Thyroid gland (tissue), 4 donors: ENCODE measurements at regions not wholly inside any gene's neighbourhood (a gene's known extent, or its start where the extent isn't known, plus 50 kb on each side); places are given as distances from the start of the nearest gene placed in this dataset.
"Not testable (repeated sequence)": the region's sequence is repeated elsewhere in the genome, so short reads cannot be mapped to it uniquely, and the experiment has no call there.

Experiments used
- DNase-seq, 2 donors: peaks; one replicate each; pipeline ENCODE4 v3.0.0-alpha.2; 2019
- H3K27ac ChIP-seq, 3 donors: fragments of 200-600 bp; sonication (generic); 1 replicate in 2 of 3; 2 replicates in 1 of 3; pipeline ENCODE4 v1.5.1; 2016 to 2019; ENCODE audit warnings: mild to moderate bottlenecking in 1 of 3, moderate library complexity in 1 of 3
- H3K27me3 ChIP-seq: fragments of 200-600 bp; sonication (generic); one replicate; pipeline ENCODE4 v1.5.1; 2019
- H3K36me3 ChIP-seq, 2 donors: fragments of 200-600 bp; sonication (generic); one replicate each; pipeline ENCODE4 v1.5.1; 2016 to 2019
- H3K4me1 ChIP-seq, 2 donors: fragments of 200-600 bp; sonication (generic); one replicate each; pipeline ENCODE4 v1.5.1; 2017 to 2019
- H3K4me3 ChIP-seq, 3 donors: fragments of 200-600 bp; sonication (generic); replicated peaks in 1 of 3; 1 replicate in 2 of 3; 2 replicates in 1 of 3; pipeline ENCODE4 v1.5.1; 2016; ENCODE audit warnings: mild to moderate bottlenecking in 1 of 3
- H3K9me3 ChIP-seq: fragments of 200-600 bp; sonication (generic); one replicate; pipeline ENCODE4 v1.5.1; 2017
- POLR2A ChIP-seq, 2 donors: fragments of 450-650 bp; IDR thresholded peaks; one replicate each; pipeline ENCODE4 v1.6.1; 2017; ENCODE audit warnings: antibody characterized with exemption in 2 of 2, mild to moderate bottlenecking in 2 of 2, moderate library complexity in 1 of 2
- WGBS, 2 donors: methylation state at CpG; one replicate each; pipeline ENCODE4 v1.1.5; 2017; 5-methylcytosine and 5-hydroxymethylcytosine counted together
- intact Hi-C: fragments of 100-400 bp; cut with DNase I; formaldehyde crosslinking; loops from one replicate; pipeline ENCODE4 v1.15.1; 2023
- TF ChIP-seq, protein P1 (sequence below), 6 experiments: fragments of 200-600 bp in 3 of 6; fragments of 450-650 bp in 3 of 6; sonication (generic) in 3 of 6; IDR thresholded peaks; one replicate each; pipeline ENCODE4 v1.5.1; 2016 to 2019; ENCODE audit warnings: antibody characterized with exemption in 6 of 6, mild to moderate bottlenecking in 2 of 6, inconsistent platforms in 1 of 6, moderate library complexity in 1 of 6

GRCh38 chr5:135171336-135171735, 137.3 kb upstream of the PITX1 start:
- 96 to 100% methylated on average over 1 of the region's 1 CpG for WGBS, 2 donors
- H3K27me3 ChIP-seq: no peaks in the 10 kb centered on the region
- TF ChIP-seq POLR2A (IDR thresholded peaks at IDR 0.05): no peak
- TF ChIP-seq, protein P1, sequence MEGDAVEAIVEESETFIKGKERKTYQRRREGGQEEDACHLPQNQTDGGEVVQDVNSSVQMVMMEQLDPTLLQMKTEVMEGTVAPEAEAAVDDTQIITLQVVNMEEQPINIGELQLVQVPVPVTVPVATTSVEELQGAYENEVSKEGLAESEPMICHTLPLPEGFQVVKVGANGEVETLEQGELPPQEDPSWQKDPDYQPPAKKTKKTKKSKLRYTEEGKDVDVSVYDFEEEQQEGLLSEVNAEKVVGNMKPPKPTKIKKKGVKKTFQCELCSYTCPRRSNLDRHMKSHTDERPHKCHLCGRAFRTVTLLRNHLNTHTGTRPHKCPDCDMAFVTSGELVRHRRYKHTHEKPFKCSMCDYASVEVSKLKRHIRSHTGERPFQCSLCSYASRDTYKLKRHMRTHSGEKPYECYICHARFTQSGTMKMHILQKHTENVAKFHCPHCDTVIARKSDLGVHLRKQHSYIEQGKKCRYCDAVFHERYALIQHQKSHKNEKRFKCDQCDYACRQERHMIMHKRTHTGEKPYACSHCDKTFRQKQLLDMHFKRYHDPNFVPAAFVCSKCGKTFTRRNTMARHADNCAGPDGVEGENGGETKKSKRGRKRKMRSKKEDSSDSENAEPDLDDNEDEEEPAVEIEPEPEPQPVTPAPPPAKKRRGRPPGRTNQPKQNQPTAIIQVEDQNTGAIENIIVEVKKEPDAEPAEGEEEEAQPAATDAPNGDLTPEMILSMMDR (IDR thresholded peaks at IDR 0.05): no peak
- DNase-seq: no peak
- H3K4me3 ChIP-seq: no peak overlapping the region
- H3K27ac ChIP-seq: no peak overlapping the region
- intact Hi-C loops: no loop called here
- H3K36me3 ChIP-seq: no peaks in the 10 kb centered on the region
- no peaks in the 10 kb centered on the region for H3K9me3 ChIP-seq
- H3K4me1 ChIP-seq: no peaks in the 10 kb centered on the region

DNA sequence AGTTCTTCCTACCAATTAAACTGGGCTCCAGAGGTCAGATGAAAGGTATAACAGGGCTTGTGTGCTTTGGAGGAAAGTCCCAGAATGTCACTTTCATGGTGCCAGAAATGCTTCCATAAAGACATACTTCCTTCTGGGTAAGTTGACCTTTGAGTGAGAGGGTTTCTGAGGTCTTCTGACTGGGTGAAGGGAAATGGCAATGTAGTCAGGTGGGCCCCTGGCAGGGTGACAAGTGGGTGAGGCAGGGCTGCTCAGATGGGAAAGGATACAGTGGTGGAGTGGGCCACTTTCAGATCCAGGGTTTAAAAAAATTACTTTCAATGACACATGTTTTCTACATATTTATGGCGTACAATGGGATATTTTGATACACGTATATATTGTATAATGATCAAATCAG, 136.5 kb upstream of the PITX1 start:
- WGBS, 2 donors: 93 to 94% methylated on average over 2 of the region's 2 CpGs
- intact Hi-C loops: no loop called here
- Histone ChIP-seq H3K27me3 (no peaks in the 10 kb centered on the region), H3K9me3 (no peaks in the 10 kb centered on the region), H3K4me3 (no peak overlapping the region), H3K36me3 (no peaks in the 10 kb centered on the region), H3K27ac (no peak overlapping the region), H3K4me1 (no peaks in the 10 kb centered on the region)
- TF ChIP-seq, protein P1 (IDR thresholded peaks at IDR 0.05): no peak
- no peak for TF ChIP-seq POLR2A (IDR thresholded peaks at IDR 0.05)
- DNase-seq: no peak

DNA sequence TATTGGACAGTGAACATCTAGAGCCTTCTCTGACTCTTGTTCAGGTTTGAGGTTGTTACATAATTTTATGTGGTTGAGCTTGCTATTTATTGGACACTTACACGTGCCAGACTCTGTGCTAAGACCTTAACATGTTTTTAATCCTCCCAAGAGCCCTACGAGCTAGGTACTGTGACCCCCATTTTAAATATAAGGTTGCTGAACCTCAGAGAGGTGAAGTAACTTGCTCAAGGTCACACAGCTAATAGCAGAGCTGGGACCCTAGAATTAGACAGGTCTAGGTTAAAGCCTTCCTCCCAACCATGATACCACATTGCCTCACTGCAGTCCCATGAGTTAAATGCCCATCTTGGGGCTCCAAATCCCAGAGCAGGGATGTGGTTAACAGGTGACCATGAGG, 135.7 kb upstream of the PITX1 start:
- H3K9me3 ChIP-seq: no peaks in the 10 kb centered on the region
- intact Hi-C loops: no loop called here
- H3K4me1 ChIP-seq: no peaks in the 10 kb centered on the region
- H3K4me3 ChIP-seq: no peak overlapping the region
- H3K27me3 ChIP-seq: no peaks in the 10 kb centered on the region
- no peak for DNase-seq
- no peaks in the 10 kb centered on the region for H3K36me3 ChIP-seq
- no peak for TF ChIP-seq POLR2A (IDR thresholded peaks at IDR 0.05)
- H3K27ac ChIP-seq: no peak overlapping the region
- 63 to 68% methylated on average over 2 of the region's 2 CpGs for WGBS, 2 donors

DNA sequence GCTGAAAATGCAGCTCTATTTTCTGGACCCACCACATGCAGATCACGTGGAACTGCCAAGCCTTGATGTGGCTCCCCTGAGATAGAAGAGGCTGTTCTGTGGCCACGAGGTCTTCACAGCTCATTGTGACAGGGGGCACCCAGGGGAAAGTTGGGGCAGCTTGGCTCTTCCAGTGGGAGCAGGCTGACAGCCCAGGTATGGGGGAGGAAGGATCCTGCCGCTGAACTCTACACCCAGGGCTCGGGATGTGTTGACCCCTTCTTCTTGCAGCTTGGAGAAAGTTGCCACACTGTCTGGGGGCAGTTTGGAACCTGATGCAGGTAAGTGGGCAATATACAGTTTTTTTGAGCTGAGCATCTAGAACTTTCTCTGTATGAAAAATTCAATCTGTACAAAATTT, 133.6 kb upstream of the PITX1 start:
- 69 to 71% methylated on average over 3 to 4 of the region's 4 CpGs for WGBS, 2 donors
- Histone ChIP-seq H3K27me3 (no peaks in the 10 kb centered on the region), H3K27ac (no peak overlapping the region), H3K4me1 (no peaks in the 10 kb centered on the region), H3K9me3 (no peaks in the 10 kb centered on the region), H3K4me3 (no peak overlapping the region), H3K36me3 (no peaks in the 10 kb centered on the region)
- DNase-seq: no peak
- intact Hi-C loops: no loop called here
- no peak for TF ChIP-seq POLR2A (IDR thresholded peaks at IDR 0.05)
- TF ChIP-seq, protein P1 (IDR thresholded peaks at IDR 0.05): no peak

GRCh38 chr5:135164873-135165614, 131.0 kb upstream of the PITX1 start:
- intact Hi-C loops, DNase-seq, H3K4me1 ChIP-seq, H3K27ac ChIP-seq, H3K27me3 ChIP-seq, H3K9me3 ChIP-seq, H3K4me3 ChIP-seq, H3K36me3 ChIP-seq: not testable (repeated sequence)
- WGBS, 2 donors: 70 to 80% methylated on average over 4 of the region's 4 CpGs

DNA sequence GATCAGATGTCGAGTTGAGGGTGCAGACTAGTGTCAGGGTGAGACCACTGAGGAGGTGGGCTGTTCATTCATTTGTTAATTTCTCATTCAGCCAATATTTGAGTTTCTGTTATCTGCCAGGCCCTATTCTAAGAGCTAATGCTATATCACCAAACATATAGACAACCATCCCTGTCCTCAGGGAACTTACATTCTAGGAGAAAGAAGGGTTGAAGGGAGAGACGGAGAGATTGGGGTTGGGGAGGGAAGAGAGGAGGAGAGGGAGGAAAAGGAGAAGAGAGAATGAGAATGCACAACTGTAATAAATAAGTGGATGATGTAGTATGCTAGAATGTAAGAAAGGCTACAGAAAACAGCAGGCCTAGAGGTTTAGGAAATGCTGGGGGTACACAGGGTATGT, 129.9 kb upstream of the PITX1 start:
- H3K9me3 ChIP-seq: no peaks in the 10 kb centered on the region
- H3K4me1 ChIP-seq: no peaks in the 10 kb centered on the region
- no peak overlapping the region for H3K27ac ChIP-seq
- H3K36me3 ChIP-seq: no peaks in the 10 kb centered on the region
- 88 to 96% methylated on average over 2 of the region's 2 CpGs for WGBS, 2 donors
- no peaks in the 10 kb centered on the region for H3K27me3 ChIP-seq
- TF ChIP-seq, protein P1 (IDR thresholded peaks at IDR 0.05): no peak
- TF ChIP-seq POLR2A (IDR thresholded peaks at IDR 0.05): no peak
- no peak for DNase-seq
- H3K4me3 ChIP-seq: no peak overlapping the region
- intact Hi-C loops: no loop called here
